Ovary (tissue), 3 donors: ENCODE measurements at regions not wholly inside any gene's neighbourhood (a gene's known extent, or its start where the extent isn't known, plus 50 kb on each side); places are given as distances from the start of the nearest gene placed in this dataset.

Source experiments
- CTCF ChIP-seq, 3 donors: fragments of 450-650 bp in 2 of 3; fragments of 200-600 bp in 1 of 3; IDR thresholded peaks; one replicate each; pipeline versions ENCODE4 v1.5.1 to v1.8.0; 2016 to 2022; ENCODE audit warnings: antibody characterized with exemption in 3 of 3, mild to moderate bottlenecking in 1 of 3
- POLR2A ChIP-seq: fragments of 450-650 bp; IDR thresholded peaks from one replicate; pipeline ENCODE4 v1.6.1; 2017; ENCODE audit warnings: antibody characterized with exemption, mild to moderate bottlenecking, moderate library complexity
- donor health status: DM: no; HTN: no; CAD: no.

- TF ChIP-seq CTCF (IDR thresholded peaks at IDR 0.05) = no peak
- TF ChIP-seq POLR2A = no peak
Measured at GRCh38 chr14:105711841-105712460, 185.6 kb downstream of the TMEM121 start.
